ENCODE measurements at regions not wholly inside any gene's neighbourhood (a gene's known extent, or its start where the extent isn't known, plus 50 kb on each side); places are given as distances from the start of the nearest gene placed in this dataset.
A peak's percentile ranks its signal among the peaks of the same experiment; 100 is the strongest.

DNA sequence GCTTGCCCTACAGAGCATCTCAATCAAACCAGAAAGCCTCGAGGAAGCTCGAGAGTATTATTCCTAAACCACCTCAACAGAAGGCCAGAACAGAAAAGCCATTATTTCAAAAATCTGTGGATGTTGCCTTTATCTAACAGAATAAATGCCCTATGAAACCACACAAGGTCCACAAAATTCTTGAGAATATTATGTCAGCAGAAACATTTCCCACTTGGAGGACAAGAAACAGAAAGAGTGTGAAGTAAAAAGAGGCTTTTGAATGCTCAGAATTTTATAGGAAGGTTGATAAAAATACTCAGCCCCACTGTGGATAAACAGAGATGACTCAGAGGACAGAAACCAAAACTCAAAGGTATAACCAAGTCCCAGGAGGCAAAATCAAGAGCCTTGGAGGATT is 146.4 kb upstream of the LRRC7 start:
- no peak overlapping the region for H3K4me3 ChIP-seq (replicated peaks in 1 of 2; ENCODE audit: low read depth in 2 of 2, low read length in 2 of 2)
- TF ChIP-seq, protein P1, sequence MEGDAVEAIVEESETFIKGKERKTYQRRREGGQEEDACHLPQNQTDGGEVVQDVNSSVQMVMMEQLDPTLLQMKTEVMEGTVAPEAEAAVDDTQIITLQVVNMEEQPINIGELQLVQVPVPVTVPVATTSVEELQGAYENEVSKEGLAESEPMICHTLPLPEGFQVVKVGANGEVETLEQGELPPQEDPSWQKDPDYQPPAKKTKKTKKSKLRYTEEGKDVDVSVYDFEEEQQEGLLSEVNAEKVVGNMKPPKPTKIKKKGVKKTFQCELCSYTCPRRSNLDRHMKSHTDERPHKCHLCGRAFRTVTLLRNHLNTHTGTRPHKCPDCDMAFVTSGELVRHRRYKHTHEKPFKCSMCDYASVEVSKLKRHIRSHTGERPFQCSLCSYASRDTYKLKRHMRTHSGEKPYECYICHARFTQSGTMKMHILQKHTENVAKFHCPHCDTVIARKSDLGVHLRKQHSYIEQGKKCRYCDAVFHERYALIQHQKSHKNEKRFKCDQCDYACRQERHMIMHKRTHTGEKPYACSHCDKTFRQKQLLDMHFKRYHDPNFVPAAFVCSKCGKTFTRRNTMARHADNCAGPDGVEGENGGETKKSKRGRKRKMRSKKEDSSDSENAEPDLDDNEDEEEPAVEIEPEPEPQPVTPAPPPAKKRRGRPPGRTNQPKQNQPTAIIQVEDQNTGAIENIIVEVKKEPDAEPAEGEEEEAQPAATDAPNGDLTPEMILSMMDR (IDR thresholded peaks at IDR 0.05; ENCODE audit: low read depth, low read length), result no peak
- DNase-seq (ENCODE audit: low read depth in 2 of 2), result no peak

GRCh38 chr1:69425871-69426270 is 141.9 kb upstream of the LRRC7 start:
- H3K4me3 ChIP-seq (replicated peaks in 1 of 2; ENCODE audit: low read depth in 2 of 2, low read length in 2 of 2), result no peak overlapping the region
- DNase-seq (ENCODE audit: low read depth in 2 of 2), result no peak
- TF ChIP-seq, protein P1 (IDR thresholded peaks at IDR 0.05; ENCODE audit: low read depth, low read length), result no peak

- DNase-seq (ENCODE audit: low read depth in 2 of 2), result no peak
- no peak overlapping the region for H3K4me3 ChIP-seq (replicated peaks in 1 of 2; ENCODE audit: low read depth in 2 of 2, low read length in 2 of 2)
- TF ChIP-seq, protein P1 (IDR thresholded peaks at IDR 0.05; ENCODE audit: low read depth, low read length), result no peak
Observed at GRCh38 chr1:69426401-69426800, 141.3 kb upstream of the LRRC7 start.

- no peak for DNase-seq (ENCODE audit: low read depth in 2 of 2)
- TF ChIP-seq, protein P1 (IDR thresholded peaks at IDR 0.05; ENCODE audit: low read depth, low read length), result no peak
- H3K4me3 ChIP-seq (replicated peaks in 1 of 2; ENCODE audit: low read depth in 2 of 2, low read length in 2 of 2), result no peak overlapping the region
Observed at GRCh38 chr1:69433073-69433472, 134.6 kb upstream of the LRRC7 start.

GRCh38 chr1:69436151-69436550 is 131.6 kb upstream of the LRRC7 start:
- no peak for DNase-seq (ENCODE audit: low read depth in 2 of 2)
- TF ChIP-seq, protein P1 (IDR thresholded peaks at IDR 0.05; ENCODE audit: low read depth, low read length), result no peak

GRCh38 chr1:69438056-69438795 is 129.5 kb upstream of the LRRC7 start:
- TF ChIP-seq, protein P1 (IDR thresholded peaks at IDR 0.05; ENCODE audit: low read depth, low read length), result no peak
- DNase-seq (ENCODE audit: low read depth in 2 of 2), result no peak
- H3K4me3 ChIP-seq (replicated peaks in 1 of 2; ENCODE audit: low read depth in 2 of 2, low read length in 2 of 2), result no peak overlapping the region

More at GRCh38 chr1:69436151-69436550, 131.6 kb upstream of the LRRC7 start:
- H3K4me3 ChIP-seq (replicated peaks in 1 of 2; ENCODE audit: low read depth in 2 of 2, low read length in 2 of 2), result no peak overlapping the region

GRCh38 chr1:69441496-69441895 is 126.2 kb upstream of the LRRC7 start:
- TF ChIP-seq, protein P1 (IDR thresholded peaks at IDR 0.05; ENCODE audit: low read depth, low read length), result no peak
- H3K4me3 ChIP-seq (replicated peaks in 1 of 2; ENCODE audit: low read depth in 2 of 2, low read length in 2 of 2), result no peak overlapping the region
- peak in 1 of 2 donors; percentile 0 for DNase-seq (ENCODE audit: low read depth in 2 of 2)

Measured in cardiac fibroblast (primary cell).